ENCODE measurements at regions not wholly inside any gene's neighbourhood (a gene's known extent, or its start where the extent isn't known, plus 50 kb on each side); places are given as distances from the start of the nearest gene placed in this dataset.

- H3K27me3 Mint-ChIP-seq (ENCODE audit: low read depth in 3 of 3) = peaks cover 0 to 2% (median 1%) of the 10 kb centered on the region in 3 donors
- H3K4me3 ChIP-seq (replicated peaks in 1 of 3; ENCODE audit: low read depth in 2 of 3, low read length in 3 of 3) = no peak overlapping the region
- no peak for TF ChIP-seq CTCF (IDR thresholded peaks at IDR 0.05)
- no peaks in the 10 kb centered on the region for H4K20me1 ChIP-seq (ENCODE audit: insufficient read depth, low read length)
- H3K27ac ChIP-seq (ENCODE audit: low read depth in 1 of 2, low read length in 2 of 2) = no peak overlapping the region
- no peaks in the 10 kb centered on the region for H3K9me3 ChIP-seq (replicated peaks in 1 of 2; ENCODE audit: control insufficient read depth in 1 of 2, insufficient read depth in 1 of 2, low read length in 2 of 2)
- no peak overlapping the region for H3K9ac ChIP-seq (ENCODE audit: insufficient read depth, low read length, poor library complexity, severe bottlenecking)
- H3K27ac Mint-ChIP-seq = no peak overlapping the region
- H3K9me3 Mint-ChIP-seq = peaks cover 0 to 10% (median 0%) of the 10 kb centered on the region in 7 donors
- 100% methylated on average over 11 of the region's 12 CpGs for WGBS (ENCODE audit: insufficient coverage)
- DNase-seq = no peak
- intact Hi-C loops (cut with micrococcal nuclease) = no loop called here
- H3K27me3 ChIP-seq (ENCODE audit: control insufficient read depth in 2 of 2, insufficient read depth in 2 of 2, low read length in 2 of 2) = peaks cover 0 to 2% of the 10 kb centered on the region in 2 donors
- H2AFZ ChIP-seq (ENCODE audit: insufficient read depth, low read depth, low read length, poor library complexity, severe bottlenecking) = no peak overlapping the region
- no peaks in the 10 kb centered on the region for H3K36me3 ChIP-seq (replicated peaks in 1 of 2; ENCODE audit: control insufficient read depth in 1 of 2, insufficient read depth in 2 of 2, low read length in 2 of 2)
- H3K36me3 Mint-ChIP-seq = no peaks in the 10 kb centered on the region
- no peaks in the 10 kb centered on the region for H3K4me1 ChIP-seq (ENCODE audit: control insufficient read depth in 1 of 2, insufficient read depth in 2 of 2, low read length in 2 of 2)
- H3K4me2 ChIP-seq (replicated peaks; ENCODE audit: extremely low read depth, low read length, poor library complexity, severe bottlenecking) = no peak overlapping the region
- H3K4me1 Mint-ChIP-seq = no peaks in the 10 kb centered on the region
- no peak overlapping the region for H3K4me3 Mint-ChIP-seq
- H3K79me2 ChIP-seq (ENCODE audit: insufficient read depth, low read length) = no peaks in the 10 kb centered on the region
Measured at GRCh38 chr2:67712484-67712883, 315.4 kb downstream of the ETAA1 start.

- Mint-ChIP-seq H3K9me3 (peaks cover 0 to 10% (median 0%) of the 10 kb centered on the region in 7 donors), H3K27me3 (ENCODE audit: low read depth in 3 of 3) (peaks cover 0 to 2% (median 1%) of the 10 kb centered on the region in 3 donors)
Measured at GRCh38 chr2:67713376-67713775, 316.2 kb downstream of the ETAA1 start.

More at GRCh38 chr2:67713376-67713775, 316.2 kb downstream of the ETAA1 start:
- Histone ChIP-seq H3K4me1 (ENCODE audit: control insufficient read depth in 1 of 2, insufficient read depth in 2 of 2, low read length in 2 of 2) (no peaks in the 10 kb centered on the region), H3K9ac (ENCODE audit: insufficient read depth, low read length, poor library complexity, severe bottlenecking) (no peak overlapping the region), H3K27ac (ENCODE audit: low read depth in 1 of 2, low read length in 2 of 2) (no peak overlapping the region), H3K79me2 (ENCODE audit: insufficient read depth, low read length) (no peaks in the 10 kb centered on the region), H3K4me2 (replicated peaks; ENCODE audit: extremely low read depth, low read length, poor library complexity, severe bottlenecking) (no peak overlapping the region), H3K36me3 (replicated peaks in 1 of 2; ENCODE audit: control insufficient read depth in 1 of 2, insufficient read depth in 2 of 2, low read length in 2 of 2) (no peaks in the 10 kb centered on the region), H3K4me3 (replicated peaks in 1 of 3; ENCODE audit: low read depth in 2 of 3, low read length in 3 of 3) (no peak overlapping the region), H3K9me3 (replicated peaks in 1 of 2; ENCODE audit: control insufficient read depth in 1 of 2, insufficient read depth in 1 of 2, low read length in 2 of 2) (no peaks in the 10 kb centered on the region), H2AFZ (ENCODE audit: insufficient read depth, low read depth, low read length, poor library complexity, severe bottlenecking) (no peak overlapping the region), H3K27me3 (ENCODE audit: control insufficient read depth in 2 of 2, insufficient read depth in 2 of 2, low read length in 2 of 2) (peaks cover 0 to 2% of the 10 kb centered on the region in 2 donors), H4K20me1 (ENCODE audit: insufficient read depth, low read length) (no peaks in the 10 kb centered on the region)
- TF ChIP-seq CTCF (IDR thresholded peaks at IDR 0.05) = no peak
- 63% methylated on average over 3 of the region's 3 CpGs for WGBS (ENCODE audit: insufficient coverage)
- Mint-ChIP-seq H3K27ac (no peak overlapping the region), H3K36me3 (no peaks in the 10 kb centered on the region), H3K4me3 (no peak overlapping the region), H3K4me1 (no peaks in the 10 kb centered on the region)
- DNase-seq = no peak
- intact Hi-C loops (cut with micrococcal nuclease) = no loop called here
